Keratinocyte (primary cell): ENCODE measurements at regions not wholly inside any gene's neighbourhood (a gene's known extent, or its start where the extent isn't known, plus 50 kb on each side); places are given as distances from the start of the nearest gene placed in this dataset.

Source experiments
- DNase-seq: peaks from one replicate; pipeline ENCODE4 v3.0.0-alpha.2; 2011; ENCODE audit warnings: low read depth, missing footprints, low spot score
- FAIRE-seq: peaks from 2 replicates; lab custom pipeline; 2011; peaks lifted over from hg19 to GRCh38; lab: Jason Lieb, UNC
- H2AFZ ChIP-seq: 2 replicates; pipeline ENCODE4 v1.6.0; 2012; ENCODE audit warnings: low read length, control low read depth, inconsistent platforms; ENCODE audit not compliant: control insufficient read depth
- H3K27ac ChIP-seq: 2 replicates; pipeline ENCODE4 v1.5.1; 2011; ENCODE audit warnings: low read length; ENCODE audit not compliant: control insufficient read depth, insufficient read depth
- H3K27me3 ChIP-seq: 3 replicates; pipeline ENCODE4 v1.6.0; 2011; ENCODE audit warnings: low read length; ENCODE audit not compliant: control insufficient read depth, insufficient read depth; ENCODE audit errors: extremely low read depth
- H3K36me3 ChIP-seq, 2 experiments: 2 replicates in 1 of 2; 3 replicates in 1 of 2; pipeline ENCODE4 v1.5.1; 2011; ENCODE audit warnings: low read length in 2 of 2, mild to moderate bottlenecking in 1 of 2; ENCODE audit not compliant: control insufficient read depth in 2 of 2, insufficient read depth in 2 of 2; ENCODE audit errors: extremely low read depth in 1 of 2
- H3K4me1 ChIP-seq: 3 replicates; pipeline ENCODE4 v1.5.1; 2011; ENCODE audit warnings: low read length; ENCODE audit not compliant: control insufficient read depth, insufficient read depth; ENCODE audit errors: extremely low read depth
- H3K4me2 ChIP-seq: 3 replicates; pipeline ENCODE4 v1.6.0; 2011; ENCODE audit warnings: low read depth, low read length; ENCODE audit not compliant: control insufficient read depth, insufficient read depth; ENCODE audit errors: extremely low read depth
- H3K4me3 ChIP-seq, 3 experiments: fragments of 200-600 bp in 1 of 3; sonication (generic) in 1 of 3; 2 replicates in 2 of 3; 3 replicates in 1 of 3; pipeline ENCODE4 v1.5.1; 2011 to 2016; ENCODE audit warnings: low read length in 3 of 3, mild to moderate bottlenecking in 3 of 3, control low read depth in 2 of 3, inconsistent platforms in 1 of 3, low read depth in 1 of 3, mixed read lengths in 1 of 3, mixed run types in 1 of 3, moderate library complexity in 1 of 3; ENCODE audit not compliant: control insufficient read depth in 2 of 3, insufficient read depth in 2 of 3; ENCODE audit errors: extremely low read depth in 1 of 3
- H3K79me2 ChIP-seq: 2 replicates; pipeline ENCODE4 v1.6.0; 2012; ENCODE audit warnings: low read length; ENCODE audit not compliant: control insufficient read depth, insufficient read depth
- H3K9ac ChIP-seq: 3 replicates; pipeline ENCODE4 v1.6.0; 2011; ENCODE audit warnings: low read length; ENCODE audit not compliant: control insufficient read depth, insufficient read depth; ENCODE audit errors: extremely low read depth
- H3K9me1 ChIP-seq: 3 replicates; pipeline ENCODE4 v1.6.0; 2011; ENCODE audit warnings: low read length; ENCODE audit not compliant: control insufficient read depth, insufficient read depth; ENCODE audit errors: extremely low read depth
- H3K9me3 ChIP-seq: 2 replicates; pipeline ENCODE4 v1.5.1; 2012; ENCODE audit warnings: low read depth, low read length; ENCODE audit not compliant: control insufficient read depth
- H4K20me1 ChIP-seq: 3 replicates; pipeline ENCODE4 v1.6.0; 2011; ENCODE audit warnings: low read length; ENCODE audit not compliant: control insufficient read depth, insufficient read depth; ENCODE audit errors: extremely low read depth
- CTCF ChIP-seq, 3 experiments: IDR thresholded peaks in 1 of 3; conservative IDR thresholded peaks in 1 of 3; optimal IDR thresholded peaks in 1 of 3; 2 replicates in 2 of 3; 3 replicates in 1 of 3; pipeline versions ENCODE3 to v1.5.1; 2011; ENCODE audit warnings: low read length in 3 of 3, mild to moderate bottlenecking in 3 of 3, moderate library complexity in 2 of 3, control low read depth in 1 of 3, inconsistent platforms in 1 of 3; ENCODE audit not compliant: insufficient read depth in 2 of 3; ENCODE audit errors: extremely low read depth in 1 of 3
- EZH2 ChIP-seq: IDR thresholded peaks from one replicate; pipeline ENCODE4 v1.6.1; 2012; ENCODE audit warnings: inconsistent platforms, mild to moderate bottlenecking, low read length, moderate library complexity
- dilution Hi-C: fragments of 300-500 bp; cut with MboI; formaldehyde crosslinking; loops from one replicate; pipeline ENCODE4 v1.7.0; 2020; ENCODE audit warnings: low sequenced_read_pairs; ENCODE audit not compliant: extremely low pct_ligation_motif_present

- H3K9me3 ChIP-seq: no peaks in the 10 kb centered on the region
- no peaks in the 10 kb centered on the region for H3K9me1 ChIP-seq
- FAIRE-seq: no peak
- H3K27me3 ChIP-seq: no peaks in the 10 kb centered on the region
- TF ChIP-seq CTCF (optimal IDR thresholded peaks at IDR 0.05 in 1 of 3, IDR thresholded peaks at IDR 0.05 in 1 of 3, conservative IDR thresholded peaks at IDR 0.05 in 1 of 3; ENCODE audit: extremely low read depth in 1 of 3, insufficient read depth in 2 of 3, low read length in 3 of 3): no peak
- no peak for TF ChIP-seq EZH2
- no peak overlapping the region for H3K4me3 ChIP-seq
- dilution Hi-C loops: no loop called here
- H2AFZ ChIP-seq: no peak overlapping the region
- no peaks in the 10 kb centered on the region for H4K20me1 ChIP-seq
- H3K27ac ChIP-seq: no peak overlapping the region
- H3K9ac ChIP-seq: no peak overlapping the region
- H3K36me3 ChIP-seq: no peaks in the 10 kb centered on the region
- no peaks in the 10 kb centered on the region for H3K4me1 ChIP-seq
- no peaks in the 10 kb centered on the region for H3K79me2 ChIP-seq
- H3K4me2 ChIP-seq: no peak overlapping the region
- DNase-seq: no peak
These were observed 322.1 kb upstream of the LYPLAL1 start for GRCh38 chr1:218851586-218851985.

GRCh38 chr1:218852527-218852926, 321.2 kb upstream of the LYPLAL1 start:
- no peaks in the 10 kb centered on the region for H3K9me1 ChIP-seq
- H3K9me3 ChIP-seq: no peaks in the 10 kb centered on the region
- no peak overlapping the region for H3K27ac ChIP-seq
- H3K4me3 ChIP-seq: no peak overlapping the region
- H3K4me2 ChIP-seq: no peak overlapping the region
- DNase-seq (no peak), FAIRE-seq (no peak)
- dilution Hi-C loops: no loop called here
- H2AFZ ChIP-seq: no peak overlapping the region
- no peaks in the 10 kb centered on the region for H3K27me3 ChIP-seq
- no peak overlapping the region for H3K9ac ChIP-seq
- H4K20me1 ChIP-seq: no peaks in the 10 kb centered on the region
- H3K79me2 ChIP-seq: no peaks in the 10 kb centered on the region
- TF ChIP-seq CTCF (optimal IDR thresholded peaks at IDR 0.05 in 1 of 3, IDR thresholded peaks at IDR 0.05 in 1 of 3, conservative IDR thresholded peaks at IDR 0.05 in 1 of 3; ENCODE audit: extremely low read depth in 1 of 3, insufficient read depth in 2 of 3, low read length in 3 of 3) (no peak), EZH2 (no peak)
- no peaks in the 10 kb centered on the region for H3K4me1 ChIP-seq
- H3K36me3 ChIP-seq: no peaks in the 10 kb centered on the region
